ENCODE measurements at regions not wholly inside any gene's neighbourhood (a gene's known extent, or its start where the extent isn't known, plus 50 kb on each side); places are given as distances from the start of the nearest gene placed in this dataset.

- DNase-seq = no peak
Measured at GRCh38 chr1:67898033-67898726, 64.9 kb upstream of the GNG12 start.

DNA sequence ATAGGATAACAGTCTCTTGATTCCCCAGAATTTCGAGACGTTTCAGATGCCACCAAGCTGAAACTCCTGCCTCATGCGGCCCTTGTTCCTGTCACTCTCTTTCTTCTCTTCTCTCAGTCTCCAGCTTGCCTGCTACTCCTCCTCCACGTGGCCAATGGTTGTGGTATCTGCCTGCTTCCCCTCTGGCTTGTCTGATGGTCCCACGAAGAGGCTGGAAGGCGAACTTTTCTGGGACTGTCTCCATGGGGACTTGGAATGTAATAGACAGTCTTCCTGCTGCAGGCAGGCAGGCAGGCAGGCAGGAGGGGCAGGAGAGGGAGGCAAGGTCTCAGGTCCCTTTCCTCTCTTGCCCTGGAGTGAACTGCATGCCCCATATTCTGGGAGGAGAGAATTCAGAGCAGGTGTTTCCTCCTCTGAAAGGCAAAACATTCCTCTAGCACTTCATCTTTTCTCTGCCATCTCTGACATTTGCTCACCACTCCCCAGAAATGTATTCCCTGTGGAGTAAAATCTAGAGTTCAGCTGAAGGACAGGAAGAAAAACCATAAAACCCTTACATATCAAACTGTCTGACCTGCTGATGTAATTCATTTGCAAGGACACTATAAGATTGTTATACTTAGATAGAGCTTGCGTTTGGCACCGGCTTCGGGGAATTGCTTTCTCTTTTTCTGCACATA, 64.1 kb upstream of the GNG12 start:
- no peak for DNase-seq

- no peak for DNase-seq
Measured at GRCh38 chr1:67896826-67897225, 63.6 kb upstream of the GNG12 start.

- no peak for DNase-seq
Measured at GRCh38 chr1:67894981-67895735, 61.9 kb upstream of the GNG12 start.

- no peak for DNase-seq
Measured at GRCh38 chr1:67893126-67893495, 59.8 kb upstream of the GNG12 start.

- DNase-seq = no peak
Measured at GRCh38 chr1:67892476-67893125, 59.3 kb upstream of the GNG12 start.

DNA sequence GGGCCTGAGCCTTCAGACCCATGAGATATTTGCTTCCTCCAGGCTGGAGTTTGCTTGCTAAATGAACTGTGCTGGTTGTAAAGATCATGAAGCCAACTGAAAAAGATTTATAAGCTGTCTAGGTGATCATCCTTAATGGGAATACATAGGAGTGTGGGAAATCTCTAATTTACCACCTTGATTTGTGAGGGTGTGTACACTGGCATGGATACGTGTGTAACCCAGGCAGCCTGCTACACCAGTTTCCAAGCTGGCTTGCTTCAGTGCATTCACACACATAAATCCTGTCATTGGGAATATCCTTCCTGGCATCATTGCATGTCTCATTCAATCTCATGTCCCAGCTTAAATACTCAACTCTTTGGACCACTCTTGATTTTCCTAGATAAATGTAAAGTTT, 57.6 kb upstream of the GNG12 start:
- no peak for DNase-seq

DNA sequence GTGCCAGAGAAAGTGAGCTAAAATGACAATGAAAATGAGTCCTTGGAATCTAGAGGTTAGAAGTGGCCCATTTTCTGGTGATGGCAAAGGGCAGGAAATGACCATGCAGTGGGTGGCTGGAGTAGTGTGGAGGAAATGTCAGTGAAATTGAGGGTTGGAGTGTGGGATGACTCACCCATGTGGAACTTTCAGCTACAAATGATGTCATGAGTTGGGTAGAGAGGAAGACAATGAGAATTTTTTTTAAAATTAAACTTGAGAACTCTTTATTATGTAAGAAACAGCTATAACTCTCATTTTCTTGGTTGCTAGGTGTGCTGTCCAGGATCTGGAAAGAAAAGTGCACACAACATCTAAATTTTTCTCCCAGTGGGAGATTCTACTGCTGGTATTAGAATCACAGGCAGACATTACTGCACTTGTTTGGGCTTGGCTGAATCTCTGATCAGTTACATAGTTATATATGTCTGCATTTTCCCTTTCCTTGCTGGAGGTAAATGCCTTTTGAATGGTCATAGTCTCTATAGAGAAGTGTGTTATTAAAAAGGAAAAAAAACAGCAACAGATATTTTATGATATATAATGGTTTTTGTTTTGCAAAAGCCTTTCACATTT, 56.8 kb upstream of the GNG12 start:
- no peak for DNase-seq

DNA sequence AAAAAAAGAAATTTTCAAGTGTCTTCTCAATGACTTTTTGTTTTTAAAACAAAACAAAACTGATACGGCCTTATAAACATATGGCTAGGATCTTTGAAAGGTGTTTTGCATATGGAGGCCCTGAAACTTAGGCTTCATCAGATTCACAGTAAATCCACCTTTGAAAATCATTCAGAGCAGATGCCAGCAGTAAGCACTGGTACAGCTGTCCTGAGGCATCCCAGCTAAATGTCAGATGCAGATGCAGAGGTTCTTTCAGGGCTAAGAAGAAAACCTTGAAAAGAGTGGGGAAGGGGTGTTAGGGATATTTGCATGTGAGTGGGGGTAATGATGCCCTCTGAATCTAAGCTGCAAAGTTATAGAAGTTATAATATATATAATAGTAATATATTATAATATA, 56.2 kb upstream of the GNG12 start:
- DNase-seq = no peak

DNA sequence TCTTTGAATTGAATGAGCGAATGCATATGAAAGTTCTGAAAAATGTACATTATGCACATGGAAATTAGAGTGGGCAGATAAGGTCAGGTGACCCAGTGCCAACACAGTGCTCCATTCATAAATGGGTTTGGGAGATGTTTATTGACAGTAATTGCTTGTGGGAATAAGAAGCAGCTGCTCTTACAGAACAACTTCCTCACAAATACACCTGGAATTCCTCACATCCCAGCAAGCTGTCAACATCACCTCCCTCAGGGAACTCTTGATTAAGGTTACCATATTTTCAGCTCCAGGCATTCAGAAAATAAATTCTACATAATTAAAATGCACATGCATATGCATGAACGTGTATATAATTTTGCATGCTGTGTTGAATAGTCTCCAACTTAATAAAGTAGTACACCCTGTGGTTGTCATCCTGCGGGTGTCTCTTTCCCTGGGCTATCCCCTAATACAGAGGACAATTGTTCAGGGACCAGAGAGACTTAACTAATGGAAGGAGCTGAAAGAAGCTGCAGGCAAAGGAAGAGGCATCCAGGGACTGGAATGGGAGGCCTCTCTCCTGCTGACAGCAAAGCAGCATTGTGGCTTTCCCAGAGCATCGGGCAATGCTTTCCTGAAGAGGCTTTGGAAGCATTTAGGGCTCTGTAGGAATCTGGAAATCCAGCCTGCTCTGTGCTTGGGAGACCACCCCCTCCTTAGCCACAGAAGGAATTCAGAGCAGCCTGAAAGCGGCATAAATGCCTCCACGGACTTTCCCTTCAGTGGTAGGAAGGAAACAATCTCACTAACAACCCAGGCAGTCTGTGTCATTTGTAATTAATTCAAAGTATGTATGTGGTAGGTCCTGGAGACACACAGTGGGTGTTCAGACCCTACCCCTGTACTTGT, 55.2 kb upstream of the GNG12 start:
- no peak for DNase-seq

GRCh38 chr1:67887146-67887545, 53.9 kb upstream of the GNG12 start:
- DNase-seq = no peak

- DNase-seq = no peak
Measured at GRCh38 chr1:67886076-67886475, 52.8 kb upstream of the GNG12 start.

DNA sequence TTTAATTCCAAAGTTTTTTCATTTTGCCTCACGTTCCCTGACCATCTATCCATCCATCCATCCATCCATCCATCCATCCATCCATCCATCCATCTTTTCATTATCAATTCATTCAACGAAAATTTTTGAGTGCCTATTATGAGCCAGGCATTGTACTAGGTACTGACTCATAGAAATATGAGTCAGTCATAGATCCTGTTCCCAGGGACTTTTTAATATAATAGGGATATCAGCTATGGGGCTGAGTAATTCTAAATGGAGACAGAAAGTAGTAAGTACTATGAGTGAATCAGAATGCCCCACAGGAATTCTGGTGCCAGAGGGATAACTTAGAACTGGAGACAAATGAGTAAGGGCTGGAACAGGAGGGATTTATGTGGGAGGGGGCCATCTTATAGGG, 49.8 kb upstream of the GNG12 start:
- DNase-seq = no peak
